ENCODE measurements at regions not wholly inside any gene's neighbourhood (a gene's known extent, or its start where the extent isn't known, plus 50 kb on each side); places are given as distances from the start of the nearest gene placed in this dataset.

- no peaks in the 10 kb centered on the region for H3K9me3 ChIP-seq (replicated peaks; ENCODE audit: control insufficient read depth, insufficient read depth, low read length)
- intact Hi-C loops (cut with micrococcal nuclease) = no loop called here
- no peak overlapping the region for H3K4me2 ChIP-seq (ENCODE audit: insufficient read depth, low read length)
- no TSS peak for BruUV-seq (replicated peaks)
- H3K27me3 ChIP-seq (ENCODE audit: control insufficient read depth in 2 of 2, insufficient read depth in 2 of 2, low read length in 2 of 2) = no peaks in the 10 kb centered on the region
- no peaks in the 10 kb centered on the region for H3K36me3 ChIP-seq (ENCODE audit: control insufficient read depth in 2 of 2, extremely low read depth in 1 of 2, insufficient read depth in 2 of 2, low read length in 2 of 2)
- FAIRE-seq (no peak), DNase-seq (ENCODE audit: low read depth, low spot score) (no peak)
- dilution Hi-C loops (cut with MboI; ENCODE audit: extremely low pct_ligation_motif_present, low sequenced_read_pairs) = no loop called here
- POLR2A ChIA-PET = no interaction called here
- H3K9me1 ChIP-seq (replicated peaks; ENCODE audit: control insufficient read depth, extremely low read depth, insufficient read depth, low read length) = no peaks in the 10 kb centered on the region
- no peak for TF ChIP-seq POLR2A (IDR thresholded peaks at IDR 0.05; ENCODE audit: low read depth, low read length)
- TF ChIP-seq POLR2AphosphoS5 (IDR thresholded peaks at IDR 0.05; ENCODE audit: insufficient read depth, low read depth, low read length) = no peak
- TF ChIP-seq CTCF (IDR thresholded peaks at IDR 0.05; ENCODE audit: extremely low read depth in 1 of 2, insufficient read depth in 1 of 2, low read depth in 1 of 2, low read length in 2 of 2) = no peak
- TF ChIP-seq MAX (IDR thresholded peaks at IDR 0.05; ENCODE audit: insufficient read depth, insufficient read length) = no peak
- no peak for TF ChIP-seq JUN (IDR thresholded peaks at IDR 0.05; ENCODE audit: borderline replicate concordance, insufficient read depth, insufficient read length, low read depth)
- TF ChIP-seq EZH2 (IDR thresholded peaks at IDR 0.05; ENCODE audit: borderline replicate concordance, low read depth, low read length, severe bottlenecking) = no peak
- TF ChIP-seq GATA2 (IDR thresholded peaks at IDR 0.05; ENCODE audit: insufficient read depth, insufficient read length, low read depth, low read length) = no peak
- TF ChIP-seq FOS (IDR thresholded peaks at IDR 0.05; ENCODE audit: borderline replicate concordance, insufficient read depth, low read length) = no peak
- TF ChIP-seq MYC (IDR thresholded peaks at IDR 0.05; ENCODE audit: low read depth, low read length) = no peak
- no peak overlapping the region for H3K9ac ChIP-seq (replicated peaks; ENCODE audit: extremely low read depth, insufficient read depth, low read length)
- no peak overlapping the region for H2AFZ ChIP-seq (ENCODE audit: low read depth, low read length)
- CTCF ChIA-PET = interaction anchor here (1.2 to 1.6 kb wide), 3 partner anchors 17 to 106 kb away, joined by 3 to 4 read pairs (median 3); no protein-coding TSS in a partner anchor
- no peaks in the 10 kb centered on the region for H3K79me2 ChIP-seq (ENCODE audit: control insufficient read depth, insufficient read depth, low read length)
- H4K20me1 ChIP-seq (replicated peaks; ENCODE audit: control insufficient read depth, extremely low read depth, insufficient read depth, low read length) = no peaks in the 10 kb centered on the region
- H3K27ac ChIP-seq (ENCODE audit: insufficient read depth, low read depth, low read length) = no peak overlapping the region
- H3K4me1 ChIP-seq (ENCODE audit: control insufficient read depth, extremely low read depth, insufficient read depth, low read length) = no peaks in the 10 kb centered on the region
- H3K4me3 ChIP-seq (replicated peaks in 1 of 3; ENCODE audit: insufficient read depth in 1 of 3, low read depth in 1 of 3, low read length in 3 of 3) = no peak overlapping the region
Observed at GRCh38 chr2:20507166-20507692, 60.4 kb downstream of the RHOB start.

Data from endothelial cell of umbilical vein (primary cell).